PC-3 (cell line): ENCODE measurements at regions not wholly inside any gene's neighbourhood (a gene's known extent, or its start where the extent isn't known, plus 50 kb on each side); places are given as distances from the start of the nearest gene placed in this dataset.

Experiments used
- CTCF ChIP-seq: fragments of 300-600 bp; sonication (generic); conservative IDR thresholded peaks from 2 replicates; pipeline ENCODE4 v1.5.1; 2017; ENCODE audit warnings: antibody characterized with exemption, low read depth, mild to moderate bottlenecking, low read length
- EZH2 ChIP-seq: fragments of 300-600 bp; sonication (generic); IDR thresholded peaks from one replicate; pipeline ENCODE4 v1.6.1; 2017; ENCODE audit warnings: antibody characterized with exemption, mild to moderate bottlenecking, low read length; ENCODE audit not compliant: unreplicated experiment
- EZH2phosphoT487 ChIP-seq: fragments of 300-600 bp; sonication (generic); IDR thresholded peaks from 2 replicates; pipeline ENCODE4 v1.6.1; 2018; ENCODE audit warnings: mild to moderate bottlenecking, antibody characterized with exemption, low read length, borderline replicate concordance

DNA sequence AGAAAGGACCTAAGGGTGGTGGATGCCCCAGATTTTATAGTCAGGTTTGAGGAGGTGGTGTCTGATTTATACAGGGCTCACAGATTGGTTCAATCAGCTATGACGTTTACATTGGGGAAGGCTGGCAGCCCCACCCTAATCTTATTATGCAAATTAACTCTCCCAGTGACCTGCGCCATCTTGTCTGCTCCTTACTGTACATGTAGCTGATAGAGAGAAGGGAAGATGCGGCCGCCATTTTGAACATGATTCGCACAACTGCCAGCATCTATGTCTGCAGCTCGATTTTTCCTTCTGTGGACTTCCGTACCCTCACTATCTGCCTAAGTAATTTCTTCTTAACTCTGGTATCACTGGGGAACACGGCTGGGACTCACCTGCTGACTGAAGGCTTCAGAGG is 619.0 kb upstream of the DPP6 start:
- no peak for TF ChIP-seq CTCF
- TF ChIP-seq EZH2, result no peak
- no peak for TF ChIP-seq EZH2phosphoT487
